ENCODE measurements at regions not wholly inside any gene's neighbourhood (a gene's known extent, or its start where the extent isn't known, plus 50 kb on each side); places are given as distances from the start of the nearest gene placed in this dataset.
"Not testable (repeated sequence)": the region's sequence is repeated elsewhere in the genome, so short reads cannot be mapped to it uniquely, and the experiment has no call there.

DNA sequence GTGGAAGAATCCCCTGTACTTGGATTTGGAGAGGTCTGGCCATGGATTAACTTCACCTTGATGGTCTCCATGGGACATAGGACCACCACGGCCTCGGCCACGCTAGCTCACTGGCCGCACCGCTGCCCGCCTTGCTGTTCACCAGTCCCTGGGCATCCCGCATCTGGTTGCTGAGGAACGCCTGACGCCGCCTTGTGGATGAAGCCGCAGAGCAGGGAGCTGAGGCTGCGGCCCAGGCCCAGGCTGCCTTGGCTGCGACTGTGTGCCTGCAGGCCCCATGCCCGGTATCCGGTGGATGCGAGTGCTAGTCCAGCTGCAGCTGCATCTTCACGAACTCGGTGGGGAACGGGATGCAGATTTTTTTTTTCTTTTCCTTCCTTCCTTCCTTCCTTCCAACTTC is 1407.1 kb downstream of the UQCRFS1 start:
- Histone ChIP-seq H3K27me3 (replicated peaks in 2 of 5; ENCODE audit: control insufficient read depth in 4 of 5, insufficient read depth in 5 of 5, low read length in 4 of 5) (no peaks in the 10 kb centered on the region), H3K36me3 (ENCODE audit: control insufficient read depth in 4 of 4, insufficient read depth in 4 of 4, low read length in 3 of 4) (peaks cover 0 to 36% (median 17%) of the 10 kb centered on the region in 4 experiments), H3K4me3 (ENCODE audit: control insufficient read depth in 1 of 7, extremely low read depth in 1 of 7, insufficient read depth in 4 of 7, low read depth in 2 of 7, low read length in 6 of 7) (no peak overlapping the region), H3K9me3 (ENCODE audit: control extremely low read depth in 1 of 5, control insufficient read depth in 4 of 5, insufficient read depth in 2 of 5, low read depth in 1 of 5, low read length in 4 of 5) (peaks cover 0 to 23% (median 14%) of the 10 kb centered on the region in 5 experiments), H3K4me1 (ENCODE audit: control extremely low read depth in 1 of 4, control insufficient read depth in 4 of 4, insufficient read depth in 4 of 4, low read length in 3 of 4) (no peaks in the 10 kb centered on the region), H3K27ac (ENCODE audit: insufficient read depth in 1 of 2, low read depth in 1 of 2, low read length in 2 of 2, poor library complexity in 1 of 2, severe bottlenecking in 2 of 2) (no peak overlapping the region)
- POLR2A ChIA-PET: no interaction called here
- CTCF ChIA-PET: no interaction called here
- DNase-seq: no peak
- WGBS (ENCODE audit: insufficient coverage): 96% methylated on average over 16 of the region's 19 CpGs

DNA sequence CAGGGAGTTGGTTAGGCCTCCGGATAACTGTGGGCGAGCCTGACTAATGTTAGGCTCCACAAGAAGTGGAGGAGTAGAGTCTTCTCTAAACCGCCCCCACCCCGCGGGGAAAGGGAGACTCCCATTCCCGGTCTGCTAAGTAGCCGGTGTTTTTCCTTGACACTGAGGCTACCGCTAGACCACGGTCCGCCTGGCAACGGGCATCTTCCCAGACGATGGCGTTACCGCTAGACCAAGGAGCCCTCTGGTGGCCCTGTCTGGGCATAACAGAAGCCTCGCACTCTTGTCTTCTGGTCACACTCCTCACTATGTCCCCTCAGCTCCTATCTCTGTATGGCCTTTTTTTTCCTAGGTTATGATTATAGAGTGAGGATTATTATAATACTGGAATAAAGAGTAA is 1410.7 kb downstream of the UQCRFS1 start:
- WGBS (ENCODE audit: insufficient coverage): 88% methylated on average over 11 of the region's 15 CpGs
- CTCF ChIA-PET; POLR2A ChIA-PET; H3K4me1 ChIP-seq (ENCODE audit: control extremely low read depth in 1 of 4, control insufficient read depth in 4 of 4, insufficient read depth in 4 of 4, low read length in 3 of 4); H3K4me3 ChIP-seq (ENCODE audit: control insufficient read depth in 1 of 7, extremely low read depth in 1 of 7, insufficient read depth in 4 of 7, low read depth in 2 of 7, low read length in 6 of 7); DNase-seq; H3K27ac ChIP-seq (ENCODE audit: insufficient read depth in 1 of 2, low read depth in 1 of 2, low read length in 2 of 2, poor library complexity in 1 of 2, severe bottlenecking in 2 of 2); H3K27me3 ChIP-seq (replicated peaks in 2 of 5; ENCODE audit: control insufficient read depth in 4 of 5, insufficient read depth in 5 of 5, low read length in 4 of 5): not testable (repeated sequence)
- Histone ChIP-seq H3K9me3 (ENCODE audit: control extremely low read depth in 1 of 5, control insufficient read depth in 4 of 5, insufficient read depth in 2 of 5, low read depth in 1 of 5, low read length in 4 of 5) (peaks cover 0 to 23% (median 12%) of the 10 kb centered on the region in 5 experiments), H3K36me3 (ENCODE audit: control insufficient read depth in 4 of 4, insufficient read depth in 4 of 4, low read length in 3 of 4) (peaks cover 0 to 46% (median 31%) of the 10 kb centered on the region in 4 experiments)

DNA sequence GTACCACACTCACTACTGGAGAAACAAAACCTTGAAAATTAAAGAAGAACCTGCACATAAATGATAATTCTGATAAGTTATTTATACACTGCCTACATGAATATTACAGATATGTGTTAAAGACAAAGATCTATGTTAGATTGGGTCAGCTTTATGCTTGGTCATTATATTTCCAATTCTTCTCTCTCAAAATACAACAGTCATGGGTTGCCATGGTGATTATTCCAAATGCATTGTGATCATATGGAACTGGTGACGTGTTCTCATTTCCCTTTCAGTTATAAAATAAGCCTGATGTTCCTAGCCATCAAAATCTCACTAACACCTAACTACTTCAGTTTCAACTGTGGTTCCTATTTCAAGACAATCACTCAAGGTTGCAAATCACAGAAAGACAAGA is 1416.4 kb downstream of the UQCRFS1 start:
- no peak for DNase-seq
- WGBS (ENCODE audit: insufficient coverage): 100% methylated on average over 1 of the region's 1 CpG
- no peak overlapping the region for H3K27ac ChIP-seq (ENCODE audit: insufficient read depth in 1 of 2, low read depth in 1 of 2, low read length in 2 of 2, poor library complexity in 1 of 2, severe bottlenecking in 2 of 2)
- H3K36me3 ChIP-seq (ENCODE audit: control insufficient read depth in 4 of 4, insufficient read depth in 4 of 4, low read length in 3 of 4): peaks cover 2 to 21% (median 14%) of the 10 kb centered on the region in 4 experiments
- H3K27me3 ChIP-seq (replicated peaks in 2 of 5; ENCODE audit: control insufficient read depth in 4 of 5, insufficient read depth in 5 of 5, low read length in 4 of 5): no peaks in the 10 kb centered on the region
- peaks cover 5 to 24% (median 17%) of the 10 kb centered on the region in 4 experiments for H3K4me1 ChIP-seq (ENCODE audit: control extremely low read depth in 1 of 4, control insufficient read depth in 4 of 4, insufficient read depth in 4 of 4, low read length in 3 of 4)
- H3K9me3 ChIP-seq (ENCODE audit: control extremely low read depth in 1 of 5, control insufficient read depth in 4 of 5, insufficient read depth in 2 of 5, low read depth in 1 of 5, low read length in 4 of 5): no peaks in the 10 kb centered on the region
- POLR2A ChIA-PET: no interaction called here
- no peak overlapping the region for H3K4me3 ChIP-seq (ENCODE audit: control insufficient read depth in 1 of 7, extremely low read depth in 1 of 7, insufficient read depth in 4 of 7, low read depth in 2 of 7, low read length in 6 of 7)
- CTCF ChIA-PET: no interaction called here

DNA sequence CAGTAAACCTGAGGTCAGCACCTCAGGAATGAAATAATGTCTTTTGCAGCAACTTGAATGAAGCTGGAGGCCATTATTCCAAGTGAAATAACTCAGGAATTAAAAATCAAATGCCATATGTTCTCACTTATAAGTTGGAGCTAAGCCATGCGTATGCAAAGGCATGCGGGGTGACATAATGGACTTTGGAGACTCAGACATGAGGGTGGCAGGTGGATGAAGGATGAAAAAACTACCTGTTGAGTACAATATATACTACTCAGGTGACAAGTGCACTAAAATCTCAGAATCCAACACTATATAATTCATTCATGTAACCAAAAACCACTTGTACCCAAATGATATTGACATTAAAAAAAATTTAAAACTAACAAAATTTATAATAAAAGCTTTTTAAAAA is 1416.9 kb downstream of the UQCRFS1 start:
- Histone ChIP-seq H3K4me3 (ENCODE audit: control insufficient read depth in 1 of 7, extremely low read depth in 1 of 7, insufficient read depth in 4 of 7, low read depth in 2 of 7, low read length in 6 of 7) (no peak overlapping the region), H3K27me3 (replicated peaks in 2 of 5; ENCODE audit: control insufficient read depth in 4 of 5, insufficient read depth in 5 of 5, low read length in 4 of 5) (no peaks in the 10 kb centered on the region), H3K9me3 (ENCODE audit: control extremely low read depth in 1 of 5, control insufficient read depth in 4 of 5, insufficient read depth in 2 of 5, low read depth in 1 of 5, low read length in 4 of 5) (no peaks in the 10 kb centered on the region), H3K27ac (ENCODE audit: insufficient read depth in 1 of 2, low read depth in 1 of 2, low read length in 2 of 2, poor library complexity in 1 of 2, severe bottlenecking in 2 of 2) (no peak overlapping the region), H3K36me3 (ENCODE audit: control insufficient read depth in 4 of 4, insufficient read depth in 4 of 4, low read length in 3 of 4) (peaks cover 4 to 21% (median 13%) of the 10 kb centered on the region in 4 experiments), H3K4me1 (ENCODE audit: control extremely low read depth in 1 of 4, control insufficient read depth in 4 of 4, insufficient read depth in 4 of 4, low read length in 3 of 4) (peaks cover 5 to 24% (median 17%) of the 10 kb centered on the region in 4 experiments)
- ChIA-PET CTCF (no interaction called here), POLR2A (no interaction called here)
- no peak for DNase-seq
- no CpG with 5 or more reads among the region's 2 CpGs for WGBS (ENCODE audit: insufficient coverage)

DNA sequence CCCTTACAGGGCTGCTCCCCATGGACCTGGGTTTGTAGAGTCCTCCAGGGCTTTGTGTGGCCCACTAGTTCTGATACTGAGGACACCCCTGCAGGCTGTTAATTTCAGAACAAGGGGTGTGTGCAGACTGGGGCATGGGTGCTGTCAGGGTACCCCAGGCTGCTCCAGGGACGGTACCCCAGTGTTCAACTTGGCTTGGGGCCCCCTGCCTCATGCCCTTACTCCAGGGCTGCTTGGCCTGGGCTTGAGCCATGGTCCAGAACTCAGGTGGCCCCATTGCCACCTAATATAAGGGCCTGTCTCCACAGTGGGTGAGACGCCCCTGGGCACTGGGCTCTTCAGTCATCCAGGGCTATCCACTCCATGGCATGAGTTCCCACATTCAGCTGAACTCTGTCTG is 1417.6 kb downstream of the UQCRFS1 start:
- Histone ChIP-seq H3K4me3 (ENCODE audit: control insufficient read depth in 1 of 7, extremely low read depth in 1 of 7, insufficient read depth in 4 of 7, low read depth in 2 of 7, low read length in 6 of 7) (peak overlapping the region in 1 of 7 experiments; percentile 98), H3K9me3 (ENCODE audit: control extremely low read depth in 1 of 5, control insufficient read depth in 4 of 5, insufficient read depth in 2 of 5, low read depth in 1 of 5, low read length in 4 of 5) (no peaks in the 10 kb centered on the region), H3K27ac (ENCODE audit: insufficient read depth in 1 of 2, low read depth in 1 of 2, low read length in 2 of 2, poor library complexity in 1 of 2, severe bottlenecking in 2 of 2) (peak overlapping the region in 1 of 2 experiments; percentile 22), H3K27me3 (replicated peaks in 2 of 5; ENCODE audit: control insufficient read depth in 4 of 5, insufficient read depth in 5 of 5, low read length in 4 of 5) (no peaks in the 10 kb centered on the region), H3K36me3 (ENCODE audit: control insufficient read depth in 4 of 4, insufficient read depth in 4 of 4, low read length in 3 of 4) (peaks cover 4 to 21% (median 12%) of the 10 kb centered on the region in 4 experiments), H3K4me1 (ENCODE audit: control extremely low read depth in 1 of 4, control insufficient read depth in 4 of 4, insufficient read depth in 4 of 4, low read length in 3 of 4) (peaks cover 5 to 24% (median 18%) of the 10 kb centered on the region in 4 experiments)
- ChIA-PET CTCF (no interaction called here), POLR2A (no interaction called here)
- no peak for DNase-seq
- 96% methylated on average over 2 of the region's 2 CpGs for WGBS (ENCODE audit: insufficient coverage)

DNA sequence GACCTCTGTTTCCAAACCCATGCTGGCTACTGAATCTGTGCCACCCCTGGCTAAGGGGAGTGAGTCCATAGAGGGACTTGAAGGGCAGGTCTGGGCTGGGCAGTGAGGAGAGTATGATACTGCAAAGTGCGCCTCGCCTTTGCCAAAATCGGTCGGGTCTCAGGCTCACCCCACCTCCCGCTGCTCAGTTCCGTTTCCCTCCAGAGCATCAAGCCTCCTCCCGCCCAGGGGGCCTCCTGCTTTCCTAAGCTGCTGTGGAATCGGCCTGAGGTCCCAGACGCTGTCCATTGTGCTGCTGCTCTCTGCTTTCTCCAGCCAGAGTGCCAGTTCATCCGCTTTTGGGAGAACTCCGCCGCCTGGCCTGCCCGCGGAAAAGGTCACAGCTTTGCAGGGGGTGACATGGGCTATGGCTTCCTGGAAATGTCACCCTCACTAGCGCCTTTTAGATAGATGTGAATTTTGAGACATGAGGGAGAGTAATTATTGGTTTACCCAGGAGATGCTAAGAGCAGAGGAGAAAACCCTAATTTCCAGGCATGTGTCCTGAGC is 1418.4 kb downstream of the UQCRFS1 start:
- Histone ChIP-seq H3K27me3 (replicated peaks in 2 of 5; ENCODE audit: control insufficient read depth in 4 of 5, insufficient read depth in 5 of 5, low read length in 4 of 5) (no peaks in the 10 kb centered on the region), H3K4me1 (ENCODE audit: control extremely low read depth in 1 of 4, control insufficient read depth in 4 of 4, insufficient read depth in 4 of 4, low read length in 3 of 4) (peaks cover 5 to 24% (median 18%) of the 10 kb centered on the region in 4 experiments), H3K9me3 (ENCODE audit: control extremely low read depth in 1 of 5, control insufficient read depth in 4 of 5, insufficient read depth in 2 of 5, low read depth in 1 of 5, low read length in 4 of 5) (no peaks in the 10 kb centered on the region), H3K27ac (ENCODE audit: insufficient read depth in 1 of 2, low read depth in 1 of 2, low read length in 2 of 2, poor library complexity in 1 of 2, severe bottlenecking in 2 of 2) (peak overlapping the region; percentile 64 to 87), H3K36me3 (ENCODE audit: control insufficient read depth in 4 of 4, insufficient read depth in 4 of 4, low read length in 3 of 4) (peaks cover 4 to 21% (median 12%) of the 10 kb centered on the region in 4 experiments), H3K4me3 (ENCODE audit: control insufficient read depth in 1 of 7, extremely low read depth in 1 of 7, insufficient read depth in 4 of 7, low read depth in 2 of 7, low read length in 6 of 7) (peak overlapping the region; percentile 76 to 99 (median 97))
- CTCF ChIA-PET: no interaction called here
- DNase-seq: peak in 2 of 3 donors; percentile 36 to 58
- POLR2A ChIA-PET: no interaction called here
- WGBS (ENCODE audit: insufficient coverage): 9% methylated on average over 15 of the region's 15 CpGs

DNA sequence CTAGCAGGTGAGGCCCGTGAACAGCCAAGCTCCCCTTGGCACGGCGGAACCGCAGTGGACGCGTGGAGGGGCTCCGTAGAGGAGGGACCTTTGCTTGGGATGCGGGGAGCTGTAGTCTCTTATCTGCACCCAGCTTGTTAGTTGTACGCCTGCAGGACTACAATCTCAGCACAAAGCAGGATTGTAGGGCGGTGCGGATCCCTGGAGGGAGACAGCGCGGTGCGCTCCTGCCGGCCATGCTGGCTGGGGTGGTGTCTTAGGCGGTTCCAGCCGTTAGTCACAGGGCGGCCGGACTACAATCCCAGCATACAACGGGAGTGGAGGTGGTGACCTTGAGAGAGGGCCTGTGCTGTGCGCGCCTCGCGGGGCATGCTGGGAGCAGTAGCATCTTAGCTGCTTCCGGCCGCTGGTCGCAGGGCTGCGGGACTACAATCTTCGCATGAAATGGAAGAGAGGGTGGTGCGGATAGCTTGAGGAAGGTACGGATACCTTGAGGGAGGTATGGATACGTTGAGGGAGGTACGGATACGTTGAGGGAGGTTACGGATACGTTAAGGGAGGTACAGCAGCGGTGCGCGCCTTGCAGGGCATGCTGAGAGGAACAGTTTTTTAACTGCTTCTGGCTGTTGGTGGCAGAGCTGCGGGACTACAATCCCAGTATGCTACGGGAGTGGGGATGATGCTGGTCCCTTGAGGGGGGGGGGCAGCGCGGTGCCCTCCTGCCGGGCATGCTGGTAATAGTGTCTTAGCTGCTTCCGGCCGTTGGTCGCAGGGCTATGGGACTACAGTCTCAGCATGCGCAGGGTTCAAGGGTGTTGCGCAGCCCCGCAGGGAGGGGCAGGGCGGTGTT is 1419.1 kb downstream of the UQCRFS1 start:
- H3K4me3 ChIP-seq (ENCODE audit: control insufficient read depth in 1 of 7, extremely low read depth in 1 of 7, insufficient read depth in 4 of 7, low read depth in 2 of 7, low read length in 6 of 7): peak overlapping the region; percentile 76 to 99 (median 97)
- ChIA-PET CTCF (no interaction called here), POLR2A (no interaction called here)
- H3K36me3 ChIP-seq (ENCODE audit: control insufficient read depth in 4 of 4, insufficient read depth in 4 of 4, low read length in 3 of 4): peaks cover 4 to 20% (median 11%) of the 10 kb centered on the region in 4 experiments
- WGBS (ENCODE audit: insufficient coverage): 0% methylated on average over 41 of the region's 51 CpGs
- no peaks in the 10 kb centered on the region for H3K9me3 ChIP-seq (ENCODE audit: control extremely low read depth in 1 of 5, control insufficient read depth in 4 of 5, insufficient read depth in 2 of 5, low read depth in 1 of 5, low read length in 4 of 5)
- H3K27ac ChIP-seq (ENCODE audit: insufficient read depth in 1 of 2, low read depth in 1 of 2, low read length in 2 of 2, poor library complexity in 1 of 2, severe bottlenecking in 2 of 2): peak overlapping the region; percentile 64 to 87
- no peaks in the 10 kb centered on the region for H3K27me3 ChIP-seq (replicated peaks in 2 of 5; ENCODE audit: control insufficient read depth in 4 of 5, insufficient read depth in 5 of 5, low read length in 4 of 5)
- H3K4me1 ChIP-seq (ENCODE audit: control extremely low read depth in 1 of 4, control insufficient read depth in 4 of 4, insufficient read depth in 4 of 4, low read length in 3 of 4): peaks cover 5 to 24% (median 18%) of the 10 kb centered on the region in 4 experiments
- peak; percentile 90 to 97 (median 94) for DNase-seq

Data from common myeloid progenitor, CD34-positive (primary cell).